ENCODE measurements at regions not wholly inside any gene's neighbourhood (a gene's known extent, or its start where the extent isn't known, plus 50 kb on each side); places are given as distances from the start of the nearest gene placed in this dataset.
"Not testable (repeated sequence)": the region's sequence is repeated elsewhere in the genome, so short reads cannot be mapped to it uniquely, and the experiment has no call there.

DNA sequence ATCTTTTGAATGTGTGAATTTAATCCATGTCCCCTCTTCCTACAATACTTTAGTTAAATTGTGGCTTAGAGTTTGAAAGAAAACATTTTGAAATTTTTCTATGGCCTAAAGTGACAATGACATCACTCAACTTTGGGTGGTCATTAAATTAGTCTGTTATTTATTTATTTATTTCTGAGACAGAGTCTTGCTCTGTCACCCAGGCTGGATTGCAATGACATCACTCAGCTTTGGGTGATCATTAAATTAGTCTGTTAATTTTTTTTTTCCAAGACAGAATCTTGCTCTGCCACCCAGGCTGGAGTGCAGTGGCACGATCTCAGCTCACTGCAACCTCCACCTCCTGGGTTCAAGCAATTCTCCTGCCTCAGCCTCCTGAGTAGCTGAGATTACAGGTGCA lies 322.5 kb downstream of the SOX2 start:
- H3K27me3 ChIP-seq (ENCODE audit: control insufficient read depth in 2 of 2, insufficient read depth in 2 of 2, low read length in 2 of 2); CTCF ChIA-PET; intact Hi-C loops (cut with micrococcal nuclease); H3K36me3 ChIP-seq (ENCODE audit: control insufficient read depth in 2 of 3, insufficient read depth in 3 of 3, low read length in 3 of 3); H3K4me3 ChIP-seq (ENCODE audit: low read length); H3K27me3 Mint-ChIP-seq; H3K27ac Mint-ChIP-seq; H3K9me3 ChIP-seq (ENCODE audit: control insufficient read depth in 2 of 3, low read length in 3 of 3); DNase-seq; H3K4me3 Mint-ChIP-seq; POLR2A ChIA-PET; H3K4me1 Mint-ChIP-seq; H3K36me3 Mint-ChIP-seq; ATAC-seq; H3K4me1 ChIP-seq (ENCODE audit: control insufficient read depth in 2 of 2, insufficient read depth in 2 of 2, low read length in 2 of 2); H3K27ac ChIP-seq (ENCODE audit: low read depth, low read length): not testable (repeated sequence)
- H3K9me3 Mint-ChIP-seq: peaks cover 0 to 15% (median 2%) of the 10 kb centered on the region in 11 donors

DNA sequence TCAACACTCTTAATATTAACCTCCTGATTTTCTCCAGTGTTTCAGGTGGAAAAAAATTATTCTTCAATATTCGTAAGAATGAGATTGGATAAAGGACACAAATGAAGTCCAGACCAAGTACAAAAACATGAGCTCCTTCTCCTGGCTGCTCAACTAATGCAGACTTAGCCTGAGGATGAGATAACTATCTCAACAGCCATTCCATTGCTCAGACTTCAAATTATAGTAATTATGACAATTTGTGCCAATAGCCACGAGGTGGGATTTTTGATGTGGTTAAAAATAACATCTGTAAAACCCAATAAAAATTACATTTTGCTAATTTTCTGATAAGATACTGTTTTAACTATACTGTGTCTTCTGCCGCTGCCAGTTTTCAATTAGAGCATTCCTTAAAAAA lies 323.6 kb downstream of the SOX2 start:
- DNase-seq (no peak), ATAC-seq (no peak)
- intact Hi-C loops (cut with micrococcal nuclease): no loop called here
- H3K36me3 ChIP-seq (ENCODE audit: control insufficient read depth in 2 of 3, insufficient read depth in 3 of 3, low read length in 3 of 3): no peaks in the 10 kb centered on the region
- no peaks in the 10 kb centered on the region for H3K36me3 Mint-ChIP-seq
- H3K27me3 ChIP-seq (ENCODE audit: control insufficient read depth in 2 of 2, insufficient read depth in 2 of 2, low read length in 2 of 2): no peaks in the 10 kb centered on the region
- no peaks in the 10 kb centered on the region for H3K4me1 ChIP-seq (ENCODE audit: control insufficient read depth in 2 of 2, insufficient read depth in 2 of 2, low read length in 2 of 2)
- no peak overlapping the region for H3K4me3 ChIP-seq (ENCODE audit: low read length)
- H3K9me3 ChIP-seq (ENCODE audit: control insufficient read depth in 2 of 3, low read length in 3 of 3): no peaks in the 10 kb centered on the region
- peaks cover 0 to 13% (median 2%) of the 10 kb centered on the region in 11 donors for H3K9me3 Mint-ChIP-seq
- no peaks in the 10 kb centered on the region for H3K4me1 Mint-ChIP-seq
- ChIA-PET CTCF (no interaction called here), POLR2A (no interaction called here)
- H3K27ac Mint-ChIP-seq: no peak overlapping the region
- no peak overlapping the region for H3K4me3 Mint-ChIP-seq
- no peaks in the 10 kb centered on the region for H3K27me3 Mint-ChIP-seq
- no peak overlapping the region for H3K27ac ChIP-seq (ENCODE audit: low read depth, low read length)

DNA sequence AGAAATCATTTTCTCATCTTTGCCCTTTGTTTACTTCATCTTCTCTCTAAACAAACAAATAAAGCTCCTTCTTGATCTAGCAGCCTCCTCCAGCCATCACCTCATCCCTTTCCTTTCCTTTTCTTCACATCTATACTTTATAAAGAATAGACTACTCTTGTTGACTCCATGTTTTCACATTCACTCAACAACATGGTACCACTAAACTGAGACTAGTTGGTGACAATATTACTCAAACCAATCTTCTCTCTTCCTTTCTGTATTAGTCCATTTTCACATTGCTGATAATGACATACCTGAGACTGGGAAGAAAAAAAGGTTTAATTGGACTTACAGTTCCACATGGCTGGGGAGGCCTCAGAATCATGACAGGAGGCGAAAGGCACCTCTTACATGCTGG lies 324.7 kb downstream of the SOX2 start:
- intact Hi-C loops (cut with micrococcal nuclease): no loop called here
- ATAC-seq: no peak
- no peaks in the 10 kb centered on the region for H3K36me3 Mint-ChIP-seq
- no peaks in the 10 kb centered on the region for H3K4me1 Mint-ChIP-seq
- peaks cover 0 to 13% (median 4%) of the 10 kb centered on the region in 11 donors for H3K9me3 Mint-ChIP-seq
- Histone ChIP-seq H3K9me3 (ENCODE audit: control insufficient read depth in 2 of 3, low read length in 3 of 3) (no peaks in the 10 kb centered on the region), H3K36me3 (ENCODE audit: control insufficient read depth in 2 of 3, insufficient read depth in 3 of 3, low read length in 3 of 3) (no peaks in the 10 kb centered on the region), H3K4me1 (ENCODE audit: control insufficient read depth in 2 of 2, insufficient read depth in 2 of 2, low read length in 2 of 2) (no peaks in the 10 kb centered on the region), H3K4me3 (ENCODE audit: low read length) (no peak overlapping the region), H3K27me3 (ENCODE audit: control insufficient read depth in 2 of 2, insufficient read depth in 2 of 2, low read length in 2 of 2) (no peaks in the 10 kb centered on the region), H3K27ac (ENCODE audit: low read depth, low read length) (no peak overlapping the region)
- DNase-seq: no peak
- no peak overlapping the region for H3K27ac Mint-ChIP-seq
- no peak overlapping the region for H3K4me3 Mint-ChIP-seq
- CTCF ChIA-PET: no interaction called here
- H3K27me3 Mint-ChIP-seq: no peaks in the 10 kb centered on the region
- POLR2A ChIA-PET: no interaction called here

DNA sequence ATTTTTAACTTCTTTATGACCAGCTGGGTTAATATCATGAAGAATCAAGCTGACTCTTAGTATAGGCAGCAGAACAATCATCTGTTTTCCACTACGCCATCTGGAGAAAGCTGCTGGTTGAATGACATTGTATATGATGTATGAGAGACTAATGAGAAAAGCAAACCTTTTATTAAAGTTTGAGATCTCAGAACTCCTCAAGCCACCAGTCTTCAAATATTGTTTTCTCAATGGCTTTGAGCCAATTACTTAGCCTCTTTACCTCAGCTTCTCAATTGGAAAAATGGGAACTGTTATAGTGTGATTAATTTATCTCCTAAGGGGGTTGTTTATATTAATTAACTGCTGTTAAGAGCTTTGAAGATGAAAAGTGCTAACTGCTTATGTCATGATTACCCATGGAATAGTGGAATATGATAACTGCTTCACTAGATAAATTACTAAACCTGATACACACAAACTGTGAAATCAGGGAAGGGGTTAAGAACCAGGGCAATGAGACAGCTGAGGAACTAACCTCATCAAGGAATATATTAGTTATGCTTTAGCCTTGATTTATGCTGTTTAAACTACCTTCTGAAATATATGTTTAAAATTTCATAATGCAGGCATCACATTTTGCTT lies 330.1 kb downstream of the SOX2 start:
- no peak overlapping the region for H3K27ac ChIP-seq (ENCODE audit: low read depth, low read length)
- Mint-ChIP-seq H3K4me1 (no peaks in the 10 kb centered on the region), H3K36me3 (no peaks in the 10 kb centered on the region), H3K27me3 (no peaks in the 10 kb centered on the region), H3K27ac (no peak overlapping the region), H3K4me3 (no peak overlapping the region), H3K9me3 (peaks cover 0 to 9% (median 2%) of the 10 kb centered on the region in 11 donors)
- CTCF ChIA-PET: no interaction called here
- H3K36me3 ChIP-seq (ENCODE audit: control insufficient read depth in 2 of 3, insufficient read depth in 3 of 3, low read length in 3 of 3): no peaks in the 10 kb centered on the region
- H3K4me1 ChIP-seq (ENCODE audit: control insufficient read depth in 2 of 2, insufficient read depth in 2 of 2, low read length in 2 of 2): no peaks in the 10 kb centered on the region
- no peak overlapping the region for H3K4me3 ChIP-seq (ENCODE audit: low read length)
- no peak for DNase-seq
- no peaks in the 10 kb centered on the region for H3K9me3 ChIP-seq (ENCODE audit: control insufficient read depth in 2 of 3, low read length in 3 of 3)
- POLR2A ChIA-PET: no interaction called here
- intact Hi-C loops (cut with micrococcal nuclease): no loop called here
- no peak for ATAC-seq
- no peaks in the 10 kb centered on the region for H3K27me3 ChIP-seq (ENCODE audit: control insufficient read depth in 2 of 2, insufficient read depth in 2 of 2, low read length in 2 of 2)

DNA sequence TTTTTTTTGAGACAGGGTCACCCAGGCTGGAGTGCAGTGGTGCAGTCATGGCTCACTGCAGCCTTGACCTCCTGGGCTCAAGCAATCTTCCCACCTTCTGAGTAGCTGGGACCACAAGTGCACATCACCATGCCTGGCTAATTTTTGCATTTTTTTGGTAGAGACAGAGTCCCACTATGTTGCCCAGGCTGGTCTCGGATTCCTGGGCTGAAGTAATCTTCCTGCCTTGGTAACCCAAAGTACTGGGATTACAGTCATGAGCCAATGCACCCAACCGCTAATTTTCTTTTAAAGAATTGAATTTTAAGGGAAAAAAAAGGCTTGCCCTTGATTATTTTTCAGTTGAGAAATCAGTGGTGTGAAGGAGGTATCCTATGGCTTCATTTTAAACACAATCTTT lies 334.0 kb downstream of the SOX2 start:
- Mint-ChIP-seq H3K27me3 (no peaks in the 10 kb centered on the region), H3K36me3 (no peaks in the 10 kb centered on the region), H3K9me3 (peaks cover 0 to 11% (median 0%) of the 10 kb centered on the region in 11 donors), H3K4me1 (no peaks in the 10 kb centered on the region), H3K4me3 (no peak overlapping the region), H3K27ac (no peak overlapping the region)
- intact Hi-C loops (cut with micrococcal nuclease): no loop called here
- Histone ChIP-seq H3K9me3 (ENCODE audit: control insufficient read depth in 2 of 3, low read length in 3 of 3) (no peaks in the 10 kb centered on the region), H3K27ac (ENCODE audit: low read depth, low read length) (no peak overlapping the region), H3K36me3 (ENCODE audit: control insufficient read depth in 2 of 3, insufficient read depth in 3 of 3, low read length in 3 of 3) (no peaks in the 10 kb centered on the region), H3K4me1 (ENCODE audit: control insufficient read depth in 2 of 2, insufficient read depth in 2 of 2, low read length in 2 of 2) (no peaks in the 10 kb centered on the region), H3K27me3 (ENCODE audit: control insufficient read depth in 2 of 2, insufficient read depth in 2 of 2, low read length in 2 of 2) (no peaks in the 10 kb centered on the region), H3K4me3 (ENCODE audit: low read length) (no peak overlapping the region)
- CTCF ChIA-PET: no interaction called here
- DNase-seq: no peak
- POLR2A ChIA-PET: no interaction called here
- no peak for ATAC-seq

DNA sequence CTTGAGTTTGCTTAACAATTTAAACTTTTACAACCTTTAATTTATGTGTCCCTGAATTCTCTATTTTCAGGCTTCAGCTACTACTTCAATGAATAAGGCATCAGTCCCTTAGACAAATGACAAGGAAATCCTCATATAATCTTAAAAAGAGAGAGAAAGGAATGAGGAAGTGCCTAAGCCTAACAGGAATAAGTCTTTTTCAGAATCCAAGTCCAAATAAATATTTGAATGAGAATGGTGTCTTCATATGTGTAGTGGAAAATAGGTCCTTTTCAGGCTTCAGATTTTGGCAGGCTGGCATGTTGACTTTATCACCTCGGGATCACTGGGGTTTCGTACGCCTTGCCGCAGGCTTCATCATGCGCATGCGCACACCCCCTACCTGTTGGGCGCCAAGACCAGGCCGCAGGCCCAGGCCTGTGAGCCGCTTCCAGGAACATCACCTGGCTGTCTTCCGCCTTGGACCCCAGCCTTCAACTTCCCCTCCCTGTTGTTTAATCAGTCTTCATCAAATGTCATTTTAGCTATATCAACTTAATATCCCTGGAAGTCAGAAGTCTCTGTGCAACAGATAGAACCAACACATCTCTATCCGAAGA lies 334.5 kb downstream of the SOX2 start:
- Histone ChIP-seq H3K4me3 (ENCODE audit: low read length) (no peak overlapping the region), H3K27me3 (ENCODE audit: control insufficient read depth in 2 of 2, insufficient read depth in 2 of 2, low read length in 2 of 2) (no peaks in the 10 kb centered on the region), H3K27ac (ENCODE audit: low read depth, low read length) (no peak overlapping the region), H3K36me3 (ENCODE audit: control insufficient read depth in 2 of 3, insufficient read depth in 3 of 3, low read length in 3 of 3) (no peaks in the 10 kb centered on the region), H3K9me3 (ENCODE audit: control insufficient read depth in 2 of 3, low read length in 3 of 3) (no peaks in the 10 kb centered on the region), H3K4me1 (ENCODE audit: control insufficient read depth in 2 of 2, insufficient read depth in 2 of 2, low read length in 2 of 2) (no peaks in the 10 kb centered on the region)
- POLR2A ChIA-PET: no interaction called here
- CTCF ChIA-PET: no interaction called here
- intact Hi-C loops (cut with micrococcal nuclease): no loop called here
- Mint-ChIP-seq H3K4me1 (no peaks in the 10 kb centered on the region), H3K4me3 (no peak overlapping the region), H3K27ac (no peak overlapping the region), H3K36me3 (no peaks in the 10 kb centered on the region), H3K9me3 (peaks cover 0 to 12% (median under 1%) of the 10 kb centered on the region in 11 donors), H3K27me3 (peaks cover 0 to under 1% (median 0%) of the 10 kb centered on the region in 5 donors)
- ATAC-seq: no peak
- no peak for DNase-seq

DNA sequence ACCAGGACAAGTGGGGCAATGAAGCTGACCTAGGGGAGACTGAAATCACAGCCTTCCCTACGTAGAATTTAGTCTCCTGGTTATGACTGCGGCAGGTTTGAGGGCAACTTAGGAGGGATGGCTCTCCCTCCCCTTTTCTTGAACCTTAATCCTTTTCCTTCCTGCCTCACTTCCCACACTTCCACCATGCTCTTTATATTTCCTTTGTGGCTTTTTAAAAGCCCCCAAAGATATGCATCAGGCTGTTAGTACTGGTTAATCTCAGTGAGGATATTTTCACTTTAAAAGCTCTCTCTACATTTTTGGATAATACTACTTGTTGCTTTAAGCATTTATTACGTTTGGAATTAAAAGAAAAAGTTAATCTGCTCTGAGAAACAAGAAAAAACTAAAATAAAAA lies 339.2 kb downstream of the SOX2 start:
- POLR2A ChIA-PET: no interaction called here
- no peak for DNase-seq

More for the DNA sequence above, 339.2 kb downstream of the SOX2 start:
- Histone ChIP-seq H3K9me3 (ENCODE audit: control insufficient read depth in 2 of 3, low read length in 3 of 3) (no peaks in the 10 kb centered on the region), H3K36me3 (ENCODE audit: control insufficient read depth in 2 of 3, insufficient read depth in 3 of 3, low read length in 3 of 3) (no peaks in the 10 kb centered on the region), H3K27me3 (ENCODE audit: control insufficient read depth in 2 of 2, insufficient read depth in 2 of 2, low read length in 2 of 2) (no peaks in the 10 kb centered on the region), H3K27ac (ENCODE audit: low read depth, low read length) (no peak overlapping the region), H3K4me3 (ENCODE audit: low read length) (no peak overlapping the region), H3K4me1 (ENCODE audit: control insufficient read depth in 2 of 2, insufficient read depth in 2 of 2, low read length in 2 of 2) (no peaks in the 10 kb centered on the region)
- H3K27ac Mint-ChIP-seq: no peak overlapping the region
- intact Hi-C loops (cut with micrococcal nuclease): no loop called here
- H3K4me3 Mint-ChIP-seq: no peak overlapping the region
- no peak for ATAC-seq
- H3K9me3 Mint-ChIP-seq: peaks cover 0 to 11% (median 0%) of the 10 kb centered on the region in 11 donors
- H3K4me1 Mint-ChIP-seq: no peaks in the 10 kb centered on the region
- H3K27me3 Mint-ChIP-seq: peaks cover 0 to 4% (median 0%) of the 10 kb centered on the region in 5 donors
- CTCF ChIA-PET: no interaction called here
- H3K36me3 Mint-ChIP-seq: no peaks in the 10 kb centered on the region

Measured in naive thymus-derived CD4-positive, alpha-beta T cell (primary cell).